H9 (cell line): ENCODE measurements at regions not wholly inside any gene's neighbourhood (a gene's known extent, or its start where the extent isn't known, plus 50 kb on each side); places are given as distances from the start of the nearest gene placed in this dataset.

Experiments used
- DNase-seq: peaks from one replicate; pipeline ENCODE4 v3.0.0-alpha.2; 2017
- H2AFZ ChIP-seq: one replicate; pipeline ENCODE4 v1.6.1; 2013; ENCODE audit warnings: mild to moderate bottlenecking, low read length, control low read depth, moderate library complexity
- H2AK5ac ChIP-seq: 2 replicates; pipeline ENCODE4 v1.6.1; 2013; ENCODE audit warnings: low read length, control low read depth, mixed read lengths; ENCODE audit not compliant: insufficient read length
- H2BK120ac ChIP-seq: one replicate; pipeline ENCODE4 v1.6.1; 2013; ENCODE audit warnings: low read depth, mild to moderate bottlenecking, low read length, control low read depth, inconsistent platforms; ENCODE audit not compliant: poor library complexity, severe bottlenecking
- H2BK12ac ChIP-seq: 2 replicates; pipeline ENCODE4 v1.6.1; 2013; ENCODE audit warnings: low read length, control low read depth, mixed read lengths, low read depth; ENCODE audit not compliant: insufficient read length
- H2BK15ac ChIP-seq: 2 replicates; pipeline ENCODE4 v1.6.1; 2013; ENCODE audit warnings: low read depth, low read length, control low read depth
- H2BK20ac ChIP-seq: one replicate; pipeline ENCODE4 v1.6.1; 2013; ENCODE audit warnings: low read depth, mild to moderate bottlenecking, low read length, control low read depth, inconsistent platforms; ENCODE audit not compliant: poor library complexity, severe bottlenecking
- H2BK5ac ChIP-seq: 2 replicates; pipeline ENCODE4 v1.6.1; 2013; ENCODE audit warnings: low read length, control low read depth, mixed read lengths; ENCODE audit not compliant: insufficient read length
- H3K14ac ChIP-seq: 2 replicates; pipeline ENCODE4 v1.6.1; 2013; ENCODE audit warnings: low read length, control low read depth; ENCODE audit not compliant: insufficient read depth
- H3K18ac ChIP-seq: 2 replicates; pipeline ENCODE4 v1.6.1; 2013; ENCODE audit warnings: low read depth, mild to moderate bottlenecking, mixed read lengths, low read length, control low read depth; ENCODE audit not compliant: insufficient read length
- H3K23ac ChIP-seq: 2 replicates; pipeline ENCODE4 v1.6.1; 2013; ENCODE audit warnings: low read length, control low read depth, mixed read lengths, low read depth; ENCODE audit not compliant: insufficient read length
- H3K23me2 ChIP-seq: 2 replicates; pipeline ENCODE4 v1.6.1; 2013; ENCODE audit warnings: low read depth, mild to moderate bottlenecking, mixed read lengths, low read length, control low read depth; ENCODE audit not compliant: insufficient read length, poor library complexity, severe bottlenecking
- H3K27ac ChIP-seq: 2 replicates; pipeline ENCODE4 v1.5.1; 2013; ENCODE audit warnings: low read length, control low read depth, mixed read lengths, low read depth; ENCODE audit not compliant: insufficient read length
- H3K27me3 ChIP-seq: 2 replicates; pipeline ENCODE4 v1.6.1; 2013; ENCODE audit warnings: low read length, control low read depth, inconsistent platforms; ENCODE audit not compliant: insufficient read depth
- H3K4ac ChIP-seq: 2 replicates; pipeline ENCODE4 v1.6.1; 2013; ENCODE audit warnings: low read depth, mild to moderate bottlenecking, control low read depth, inconsistent platforms, low read length, moderate library complexity
- H3K4me1 ChIP-seq: 2 replicates; pipeline ENCODE4 v1.6.1; 2013; ENCODE audit warnings: low read length, control low read depth, inconsistent platforms; ENCODE audit not compliant: insufficient read depth
- H3K4me2 ChIP-seq: 2 replicates; pipeline ENCODE4 v1.6.1; 2013; ENCODE audit warnings: low read length, control low read depth, mixed read lengths; ENCODE audit not compliant: insufficient read length, insufficient read depth
- H3K56ac ChIP-seq: 2 replicates; pipeline ENCODE4 v1.6.1; 2013; ENCODE audit warnings: low read depth, mild to moderate bottlenecking, mixed read lengths, low read length, control low read depth; ENCODE audit not compliant: insufficient read length
- H3K79me1 ChIP-seq: 2 replicates; pipeline ENCODE4 v1.6.1; 2013; ENCODE audit warnings: low read depth, mild to moderate bottlenecking, moderate library complexity, low read length, control low read depth, inconsistent platforms; ENCODE audit not compliant: insufficient read depth, poor library complexity, severe bottlenecking
- H3K79me2 ChIP-seq: 2 replicates; pipeline ENCODE4 v1.6.1; 2013; ENCODE audit warnings: low read length, control low read depth, inconsistent platforms; ENCODE audit not compliant: insufficient read depth
- H3K9ac ChIP-seq: 2 replicates; pipeline ENCODE4 v1.6.1; 2013; ENCODE audit warnings: low read length, control low read depth, mixed read lengths; ENCODE audit not compliant: insufficient read length; ENCODE audit errors: extremely low read depth
- H3K9me3 ChIP-seq: one replicate; pipeline ENCODE4 v1.6.1; 2013; ENCODE audit warnings: low read depth, low read length, inconsistent platforms; ENCODE audit not compliant: control insufficient read depth
- H3T11ph ChIP-seq: one replicate; pipeline ENCODE4 v1.6.1; 2013; ENCODE audit warnings: mild to moderate bottlenecking, low read length, control low read depth, inconsistent platforms
- H4K20me1 ChIP-seq: one replicate; pipeline ENCODE4 v1.6.1; 2013; ENCODE audit not compliant: control insufficient read depth, insufficient read length, insufficient read depth
- H4K5ac ChIP-seq: 2 replicates; pipeline ENCODE4 v1.6.1; 2013; ENCODE audit warnings: low read depth, mild to moderate bottlenecking, mixed read lengths, low read length, control low read depth; ENCODE audit not compliant: insufficient read length
- H4K8ac ChIP-seq: replicated peaks from 2 replicates; pipeline ENCODE4 v1.6.1; 2013; ENCODE audit warnings: low read length, control low read depth, mixed read lengths, low read depth; ENCODE audit not compliant: insufficient read length
- H4K91ac ChIP-seq: 2 replicates; pipeline ENCODE4 v1.6.1; 2013; ENCODE audit warnings: low read depth, mild to moderate bottlenecking, moderate library complexity, mixed read lengths, low read length, control low read depth; ENCODE audit not compliant: insufficient read length
- H3K27ac Mint-ChIP-seq, 3 experiments: 2 replicates in 2 of 3; 3 replicates in 1 of 3; pipeline ENCODE4 v1.8.0; 2020 to 2021; ENCODE audit warnings: mixed read lengths in 3 of 3, mild to moderate bottlenecking in 1 of 3, moderate library complexity in 1 of 3
- H3K27me3 Mint-ChIP-seq: 2 replicates; pipeline ENCODE4 v1.8.0; 2021; ENCODE audit warnings: low read depth, mild to moderate bottlenecking, moderate library complexity, mixed read lengths
- H3K36me3 Mint-ChIP-seq, 3 experiments: 2 replicates in 2 of 3; 3 replicates in 1 of 3; pipeline ENCODE4 v1.8.0; 2020 to 2021; ENCODE audit warnings: low read depth in 3 of 3, mixed read lengths in 3 of 3; ENCODE audit not compliant: insufficient read depth in 1 of 3
- H3K4me1 Mint-ChIP-seq, 2 experiments: 2 replicates each; pipeline ENCODE4 v1.8.0; 2020; ENCODE audit warnings: mixed read lengths in 2 of 2
- H3K4me3 Mint-ChIP-seq, 2 experiments: 2 replicates in 1 of 2; 3 replicates in 1 of 2; pipeline ENCODE4 v1.8.0; 2020 to 2021; ENCODE audit warnings: mild to moderate bottlenecking in 2 of 2, mixed read lengths in 2 of 2, moderate library complexity in 1 of 2
- H3K9me3 Mint-ChIP-seq, 2 experiments: 2 replicates in 1 of 2; 3 replicates in 1 of 2; pipeline ENCODE4 v1.8.0; 2020; ENCODE audit warnings: mild to moderate bottlenecking in 2 of 2, mixed read lengths in 2 of 2, moderate library complexity in 1 of 2
- CTCF ChIP-seq: fragments of 200-600 bp; sonication (generic); conservative IDR thresholded peaks from 3 replicates; pipeline ENCODE4 v1.8.0; 2021; ENCODE audit warnings: antibody characterized with exemption, mild to moderate bottlenecking
- WGBS: extraction: QIAGEN DNeasy Blood & Tissue Kit; methylation state at CpG from one replicate; pipeline ENCODE4 v1.1.7; 2013; ENCODE audit warnings: missing lambda C conversion rate, low lambda C conversion rate, mixed read lengths; ENCODE audit not compliant: insufficient read length; ENCODE audit errors: extremely low coverage; 5-methylcytosine and 5-hydroxymethylcytosine counted together

- no peaks in the 10 kb centered on the region; a peak in 1 of 5 replicates for H3K9me3 Mint-ChIP-seq
Measured at GRCh38 chr2:195582188-195582587, 74.8 kb upstream of the SLC39A10 start.

More at GRCh38 chr2:195582188-195582587, 74.8 kb upstream of the SLC39A10 start:
- H3K4me1 ChIP-seq, result no peaks in the 10 kb centered on the region; the same call in 1 of the 2 replicates
- no peaks in the 10 kb centered on the region; a peak in 1 of 7 replicates for H3K36me3 Mint-ChIP-seq
- H3K79me2 ChIP-seq, result no peaks in the 10 kb centered on the region
- H2BK20ac ChIP-seq, result no peak overlapping the region
- H3T11ph ChIP-seq, result no peak overlapping the region
- no peak for DNase-seq
- H3K79me1 ChIP-seq, result no peaks in the 10 kb centered on the region
- no peak overlapping the region for H3K56ac ChIP-seq
- H4K8ac ChIP-seq, result no peak overlapping the region
- H3K4me2 ChIP-seq, result no peak overlapping the region
- no CpG with 5 or more reads among the region's 1 CpG for WGBS
- H3K27me3 Mint-ChIP-seq, result no peaks in the 10 kb centered on the region
- H3K27ac ChIP-seq, result no peak overlapping the region
- H4K20me1 ChIP-seq, result no peaks in the 10 kb centered on the region
- H3K27me3 ChIP-seq, result no peaks in the 10 kb centered on the region
- H4K91ac ChIP-seq, result no peak overlapping the region
- no peaks in the 10 kb centered on the region for H3K9me3 ChIP-seq
- no peak overlapping the region for H3K9ac ChIP-seq
- no peak overlapping the region for H3K18ac ChIP-seq
- H3K27ac Mint-ChIP-seq, result no peak overlapping the region
- H3K4ac ChIP-seq, result no peak overlapping the region
- H3K23me2 ChIP-seq, result peaks cover 3% of the 10 kb centered on the region
- H2AK5ac ChIP-seq, result no peak overlapping the region
- no peak overlapping the region for H3K23ac ChIP-seq
- H4K5ac ChIP-seq, result no peak overlapping the region
- H3K4me3 Mint-ChIP-seq, result no peak overlapping the region
- H3K14ac ChIP-seq, result no peak overlapping the region
- H2BK5ac ChIP-seq, result no peak overlapping the region
- H2BK12ac ChIP-seq, result no peak overlapping the region
- H2BK15ac ChIP-seq, result no peak overlapping the region
- H2AFZ ChIP-seq, result no peak overlapping the region
- no peak overlapping the region for H2BK120ac ChIP-seq
- peaks cover 12% of the 10 kb centered on the region in 2 experiments for H3K4me1 Mint-ChIP-seq
- TF ChIP-seq CTCF, result no peak
